ENCODE measurements at regions not wholly inside any gene's neighbourhood (a gene's known extent, or its start where the extent isn't known, plus 50 kb on each side); places are given as distances from the start of the nearest gene placed in this dataset.

GRCh38 chr9:10999646-11000045, 386.8 kb upstream of the PTPRD start:
- Histone ChIP-seq H2AFZ (ENCODE audit: low read depth, low read length) (no peak overlapping the region), H3K27me3 (ENCODE audit: control insufficient read depth in 2 of 2, insufficient read depth in 2 of 2, low read length in 2 of 2) (no peaks in the 10 kb centered on the region), H3K4me2 (ENCODE audit: insufficient read depth, low read length) (no peak overlapping the region), H4K20me1 (replicated peaks; ENCODE audit: control insufficient read depth, extremely low read depth, insufficient read depth, low read length) (no peaks in the 10 kb centered on the region), H3K9ac (replicated peaks; ENCODE audit: extremely low read depth, insufficient read depth, low read length) (no peak overlapping the region), H3K9me3 (replicated peaks; ENCODE audit: control insufficient read depth, insufficient read depth, low read length) (no peaks in the 10 kb centered on the region), H3K36me3 (ENCODE audit: control insufficient read depth in 2 of 2, extremely low read depth in 1 of 2, insufficient read depth in 2 of 2, low read length in 2 of 2) (no peaks in the 10 kb centered on the region), H3K9me1 (replicated peaks; ENCODE audit: control insufficient read depth, extremely low read depth, insufficient read depth, low read length) (no peaks in the 10 kb centered on the region), H3K4me3 (replicated peaks in 1 of 3; ENCODE audit: insufficient read depth in 1 of 3, low read depth in 1 of 3, low read length in 3 of 3) (no peak overlapping the region), H3K4me1 (ENCODE audit: control insufficient read depth, extremely low read depth, insufficient read depth, low read length) (no peaks in the 10 kb centered on the region), H3K79me2 (ENCODE audit: control insufficient read depth, insufficient read depth, low read length) (no peaks in the 10 kb centered on the region), H3K27ac (ENCODE audit: insufficient read depth, low read depth, low read length) (no peak overlapping the region)
- no TSS peak for BruUV-seq (replicated peaks)
- no peak for DNase-seq (ENCODE audit: low read depth, low spot score)
- dilution Hi-C loops (cut with MboI; ENCODE audit: extremely low pct_ligation_motif_present, low sequenced_read_pairs) (no loop called here), intact Hi-C loops (cut with micrococcal nuclease) (no loop called here)
- no peak for TF ChIP-seq EZH2 (IDR thresholded peaks at IDR 0.05; ENCODE audit: borderline replicate concordance, low read depth, low read length, severe bottlenecking)
- no peak for TF ChIP-seq FOS (IDR thresholded peaks at IDR 0.05; ENCODE audit: borderline replicate concordance, insufficient read depth, low read length)
- no peak for TF ChIP-seq POLR2A (IDR thresholded peaks at IDR 0.05; ENCODE audit: low read depth, low read length)
- no peak for TF ChIP-seq GATA2 (IDR thresholded peaks at IDR 0.05; ENCODE audit: insufficient read depth, insufficient read length, low read depth, low read length)
- TF ChIP-seq JUN (IDR thresholded peaks at IDR 0.05; ENCODE audit: borderline replicate concordance, insufficient read depth, insufficient read length, low read depth), result no peak
- TF ChIP-seq CTCF (IDR thresholded peaks at IDR 0.05; ENCODE audit: extremely low read depth in 1 of 2, insufficient read depth in 1 of 2, low read depth in 1 of 2, low read length in 2 of 2), result no peak
- no peak for TF ChIP-seq POLR2AphosphoS5 (IDR thresholded peaks at IDR 0.05; ENCODE audit: insufficient read depth, low read depth, low read length)
- ChIA-PET CTCF (no interaction called here), POLR2A (no interaction called here)
- no peak for FAIRE-seq

GRCh38 chr9:11001546-11001945, 388.7 kb upstream of the PTPRD start:
- FAIRE-seq, result no peak
- no peak for TF ChIP-seq GATA2 (IDR thresholded peaks at IDR 0.05; ENCODE audit: insufficient read depth, insufficient read length, low read depth, low read length)
- Histone ChIP-seq H3K9ac (replicated peaks; ENCODE audit: extremely low read depth, insufficient read depth, low read length) (no peak overlapping the region), H3K9me3 (replicated peaks; ENCODE audit: control insufficient read depth, insufficient read depth, low read length) (no peaks in the 10 kb centered on the region), H4K20me1 (replicated peaks; ENCODE audit: control insufficient read depth, extremely low read depth, insufficient read depth, low read length) (peaks cover 2% of the 10 kb centered on the region), H3K36me3 (ENCODE audit: control insufficient read depth in 2 of 2, extremely low read depth in 1 of 2, insufficient read depth in 2 of 2, low read length in 2 of 2) (no peaks in the 10 kb centered on the region), H3K4me1 (ENCODE audit: control insufficient read depth, extremely low read depth, insufficient read depth, low read length) (no peaks in the 10 kb centered on the region), H3K4me3 (replicated peaks in 1 of 3; ENCODE audit: insufficient read depth in 1 of 3, low read depth in 1 of 3, low read length in 3 of 3) (no peak overlapping the region), H3K27ac (ENCODE audit: insufficient read depth, low read depth, low read length) (no peak overlapping the region), H3K9me1 (replicated peaks; ENCODE audit: control insufficient read depth, extremely low read depth, insufficient read depth, low read length) (no peaks in the 10 kb centered on the region), H2AFZ (ENCODE audit: low read depth, low read length) (no peak overlapping the region), H3K27me3 (ENCODE audit: control insufficient read depth in 2 of 2, insufficient read depth in 2 of 2, low read length in 2 of 2) (no peaks in the 10 kb centered on the region), H3K79me2 (ENCODE audit: control insufficient read depth, insufficient read depth, low read length) (no peaks in the 10 kb centered on the region), H3K4me2 (ENCODE audit: insufficient read depth, low read length) (no peak overlapping the region)
- BruUV-seq (replicated peaks), result no TSS peak
- dilution Hi-C loops (cut with MboI; ENCODE audit: extremely low pct_ligation_motif_present, low sequenced_read_pairs), result no loop called here
- DNase-seq (ENCODE audit: low read depth, low spot score), result no peak
- intact Hi-C loops (cut with micrococcal nuclease), result no loop called here
- POLR2A ChIA-PET, result no interaction called here
- CTCF ChIA-PET, result no interaction called here
